ENCODE measurements at regions not wholly inside any gene's neighbourhood (a gene's known extent, or its start where the extent isn't known, plus 50 kb on each side); places are given as distances from the start of the nearest gene placed in this dataset.
A peak's percentile ranks its signal among the peaks of the same experiment; 100 is the strongest.

DNA sequence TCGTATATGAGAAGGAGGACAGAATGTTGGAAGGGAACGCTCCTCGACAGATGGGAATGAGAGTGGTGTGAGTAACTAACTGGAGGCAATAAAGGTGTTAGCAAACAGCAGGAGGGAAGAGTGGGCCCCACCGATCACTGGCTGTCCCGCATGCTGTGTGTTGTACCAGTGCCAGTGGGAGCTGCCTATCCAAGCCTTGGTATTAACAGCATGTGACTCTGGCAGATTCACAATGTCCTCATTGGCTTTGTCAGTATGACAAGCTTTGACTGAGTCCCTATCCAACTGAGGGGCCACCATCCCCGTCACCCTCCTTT is 188.3 kb downstream of the NRIP1 start:
- Histone ChIP-seq H3K4me3 (ENCODE audit: low read length) (no peak overlapping the region), H2AFZ (ENCODE audit: low read depth, low read length) (no peak overlapping the region), H3K36me3 (replicated peaks; ENCODE audit: low read depth, low read length) (no peaks in the 10 kb centered on the region), H3K27ac (ENCODE audit: low read length) (no peak overlapping the region), H3K27me3 (ENCODE audit: low read depth, low read length) (no peaks in the 10 kb centered on the region), H3K4me1 (ENCODE audit: low read length) (peaks cover 68% of the 10 kb centered on the region), H4K20me1 (ENCODE audit: insufficient read depth, low read length) (no peaks in the 10 kb centered on the region), H3K79me2 (ENCODE audit: low read length) (no peaks in the 10 kb centered on the region), H3K9ac (ENCODE audit: low read length) (no peak overlapping the region), H3K4me2 (ENCODE audit: low read length) (peak overlapping the region; percentile 44; the same call in 1 of the 2 replicates), H3K9me3 (ENCODE audit: insufficient read depth, low read length) (0 out of 2 replicates have a peak, but pooled peaks cover 2% of the 10 kb centered on the region)
- no peak for TF ChIP-seq EZH2phosphoT487 (IDR thresholded peaks at IDR 0.05; ENCODE audit: low read depth)
- TF ChIP-seq, protein P1, sequence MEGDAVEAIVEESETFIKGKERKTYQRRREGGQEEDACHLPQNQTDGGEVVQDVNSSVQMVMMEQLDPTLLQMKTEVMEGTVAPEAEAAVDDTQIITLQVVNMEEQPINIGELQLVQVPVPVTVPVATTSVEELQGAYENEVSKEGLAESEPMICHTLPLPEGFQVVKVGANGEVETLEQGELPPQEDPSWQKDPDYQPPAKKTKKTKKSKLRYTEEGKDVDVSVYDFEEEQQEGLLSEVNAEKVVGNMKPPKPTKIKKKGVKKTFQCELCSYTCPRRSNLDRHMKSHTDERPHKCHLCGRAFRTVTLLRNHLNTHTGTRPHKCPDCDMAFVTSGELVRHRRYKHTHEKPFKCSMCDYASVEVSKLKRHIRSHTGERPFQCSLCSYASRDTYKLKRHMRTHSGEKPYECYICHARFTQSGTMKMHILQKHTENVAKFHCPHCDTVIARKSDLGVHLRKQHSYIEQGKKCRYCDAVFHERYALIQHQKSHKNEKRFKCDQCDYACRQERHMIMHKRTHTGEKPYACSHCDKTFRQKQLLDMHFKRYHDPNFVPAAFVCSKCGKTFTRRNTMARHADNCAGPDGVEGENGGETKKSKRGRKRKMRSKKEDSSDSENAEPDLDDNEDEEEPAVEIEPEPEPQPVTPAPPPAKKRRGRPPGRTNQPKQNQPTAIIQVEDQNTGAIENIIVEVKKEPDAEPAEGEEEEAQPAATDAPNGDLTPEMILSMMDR (IDR thresholded peaks at IDR 0.05; ENCODE audit: low read depth, low read length), result no peak

DNA sequence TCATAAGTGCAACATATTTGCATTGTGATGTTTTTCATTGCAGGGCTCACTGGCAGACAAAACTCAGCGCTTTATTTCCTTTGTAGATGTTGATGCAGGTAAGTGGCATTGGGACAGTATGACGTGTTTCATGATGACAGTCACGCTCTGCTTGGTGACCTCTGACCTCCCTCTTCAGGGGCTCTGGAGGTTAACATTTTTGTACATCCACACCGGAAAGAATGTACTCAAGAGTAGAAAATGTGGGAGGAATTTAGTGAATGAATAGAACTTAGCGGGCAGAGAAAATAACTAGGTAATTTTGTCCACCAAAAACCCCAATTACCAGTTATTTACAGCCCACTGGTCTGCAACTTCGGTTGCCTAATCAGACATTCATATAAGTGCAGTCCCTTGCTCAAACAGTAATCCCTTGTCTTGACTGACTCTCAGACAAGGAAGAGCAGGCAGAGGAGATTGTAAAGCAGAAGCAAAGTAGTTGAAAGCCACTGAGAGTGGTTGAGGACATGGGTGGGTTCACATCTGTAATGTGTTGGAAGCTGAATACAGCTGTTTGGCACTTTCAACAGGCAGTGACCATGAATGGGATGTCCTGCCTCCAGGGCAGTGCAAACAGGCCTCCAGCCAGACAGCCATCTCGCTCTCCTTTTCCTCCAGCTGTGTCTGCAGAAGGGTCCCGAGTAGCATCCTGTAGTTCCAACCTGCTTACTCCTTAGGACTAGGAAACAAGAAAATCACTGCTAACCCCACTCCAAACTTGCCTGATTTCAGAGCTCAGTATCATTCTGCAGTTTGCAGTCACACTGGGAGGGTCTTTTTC is 188.9 kb downstream of the NRIP1 start:
- Histone ChIP-seq H3K79me2 (ENCODE audit: low read length) (no peaks in the 10 kb centered on the region), H3K9me3 (ENCODE audit: insufficient read depth, low read length) (0 out of 2 replicates have a peak, but pooled peaks cover 2% of the 10 kb centered on the region), H3K4me3 (ENCODE audit: low read length) (no peak overlapping the region), H3K27me3 (ENCODE audit: low read depth, low read length) (no peaks in the 10 kb centered on the region), H2AFZ (ENCODE audit: low read depth, low read length) (peak overlapping the region; percentile 69), H3K9ac (ENCODE audit: low read length) (no peak overlapping the region), H3K4me2 (ENCODE audit: low read length) (peak overlapping the region; percentile 44), H3K36me3 (replicated peaks; ENCODE audit: low read depth, low read length) (no peaks in the 10 kb centered on the region), H3K27ac (ENCODE audit: low read length) (no peak overlapping the region), H3K4me1 (ENCODE audit: low read length) (peaks cover 72% of the 10 kb centered on the region), H4K20me1 (ENCODE audit: insufficient read depth, low read length) (no peaks in the 10 kb centered on the region)
- TF ChIP-seq EZH2phosphoT487 (IDR thresholded peaks at IDR 0.05; ENCODE audit: low read depth), result no peak

DNA sequence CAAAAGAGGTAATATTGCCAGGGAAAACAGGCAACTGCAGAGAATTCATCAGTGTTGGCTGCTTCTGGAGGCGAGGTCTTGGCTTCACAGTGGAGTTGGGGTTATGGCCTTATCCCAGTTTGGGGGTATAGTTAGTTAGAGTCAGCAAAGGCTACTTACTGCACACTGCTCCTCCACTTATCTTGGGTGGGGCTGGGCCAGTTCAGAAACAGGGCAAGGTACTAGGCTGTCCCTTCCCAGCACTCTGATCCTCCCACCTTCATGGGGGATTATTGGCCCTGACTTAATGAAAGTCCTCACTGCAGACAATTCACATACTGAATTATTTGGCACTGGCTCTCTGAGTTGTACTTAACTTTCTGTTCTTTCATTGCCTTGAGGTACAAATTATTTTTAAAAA is 189.6 kb downstream of the NRIP1 start:
- Histone ChIP-seq H3K4me3 (ENCODE audit: low read length) (no peak overlapping the region), H4K20me1 (ENCODE audit: insufficient read depth, low read length) (no peaks in the 10 kb centered on the region), H3K4me2 (ENCODE audit: low read length) (no peak overlapping the region), H3K9me3 (ENCODE audit: insufficient read depth, low read length) (0 out of 2 replicates have a peak, but pooled peaks cover 2% of the 10 kb centered on the region), H3K79me2 (ENCODE audit: low read length) (no peaks in the 10 kb centered on the region), H3K9ac (ENCODE audit: low read length) (no peak overlapping the region), H3K4me1 (ENCODE audit: low read length) (peaks cover 70% of the 10 kb centered on the region), H3K36me3 (replicated peaks; ENCODE audit: low read depth, low read length) (no peaks in the 10 kb centered on the region), H2AFZ (ENCODE audit: low read depth, low read length) (no peak overlapping the region), H3K27ac (ENCODE audit: low read length) (no peak overlapping the region), H3K27me3 (ENCODE audit: low read depth, low read length) (no peaks in the 10 kb centered on the region)
- TF ChIP-seq, protein P1 (IDR thresholded peaks at IDR 0.05; ENCODE audit: low read depth, low read length), result no peak
- no peak for TF ChIP-seq EZH2phosphoT487 (IDR thresholded peaks at IDR 0.05; ENCODE audit: low read depth)

DNA sequence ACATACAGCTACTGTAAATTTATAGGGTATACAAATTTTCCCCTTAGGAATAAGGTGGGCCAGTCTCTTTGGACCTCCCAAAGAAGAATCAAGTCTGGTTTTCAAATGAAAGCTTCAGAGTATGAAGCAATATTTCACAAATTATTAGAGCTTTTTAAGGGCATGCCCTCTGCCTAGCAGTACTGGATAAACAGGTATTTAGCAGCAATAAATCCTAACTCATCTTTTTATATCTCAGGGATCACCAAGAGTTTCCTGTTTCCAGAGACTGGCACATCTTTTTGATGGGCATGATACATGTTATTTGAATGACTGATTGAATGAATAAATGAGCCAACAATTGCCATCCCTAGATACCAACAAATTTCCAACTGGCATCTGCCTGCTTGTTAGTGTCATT is 190.4 kb downstream of the NRIP1 start:
- Histone ChIP-seq H3K27ac (ENCODE audit: low read length) (no peak overlapping the region), H3K4me1 (ENCODE audit: low read length) (peaks cover 70% of the 10 kb centered on the region)

More for the DNA sequence above, 190.4 kb downstream of the NRIP1 start:
- no peak for TF ChIP-seq EZH2phosphoT487 (IDR thresholded peaks at IDR 0.05; ENCODE audit: low read depth)
- TF ChIP-seq, protein P1 (IDR thresholded peaks at IDR 0.05; ENCODE audit: low read depth, low read length), result no peak
- Histone ChIP-seq H3K79me2 (ENCODE audit: low read length) (no peaks in the 10 kb centered on the region), H3K9me3 (ENCODE audit: insufficient read depth, low read length) (0 out of 2 replicates have a peak, but pooled peaks cover 2% of the 10 kb centered on the region), H3K4me2 (ENCODE audit: low read length) (no peak overlapping the region), H3K36me3 (replicated peaks; ENCODE audit: low read depth, low read length) (no peaks in the 10 kb centered on the region), H3K9ac (ENCODE audit: low read length) (no peak overlapping the region), H4K20me1 (ENCODE audit: insufficient read depth, low read length) (no peaks in the 10 kb centered on the region), H3K27me3 (ENCODE audit: low read depth, low read length) (no peaks in the 10 kb centered on the region), H2AFZ (ENCODE audit: low read depth, low read length) (no peak overlapping the region), H3K4me3 (ENCODE audit: low read length) (no peak overlapping the region)

All from OCI-LY3 (cell line).